GM21723 (cell line): ENCODE measurements at regions not wholly inside any gene's neighbourhood (a gene's known extent, or its start where the extent isn't known, plus 50 kb on each side); places are given as distances from the start of the nearest gene placed in this dataset.

Source experiments
- ATAC-seq: cut with Tn5 transposase; IDR thresholded peaks from one replicate; pipeline ENCODE4 v1.9.1; 2021; ENCODE audit warnings: mild to moderate bottlenecking, moderate library complexity; ENCODE audit not compliant: unreplicated experiment

DNA sequence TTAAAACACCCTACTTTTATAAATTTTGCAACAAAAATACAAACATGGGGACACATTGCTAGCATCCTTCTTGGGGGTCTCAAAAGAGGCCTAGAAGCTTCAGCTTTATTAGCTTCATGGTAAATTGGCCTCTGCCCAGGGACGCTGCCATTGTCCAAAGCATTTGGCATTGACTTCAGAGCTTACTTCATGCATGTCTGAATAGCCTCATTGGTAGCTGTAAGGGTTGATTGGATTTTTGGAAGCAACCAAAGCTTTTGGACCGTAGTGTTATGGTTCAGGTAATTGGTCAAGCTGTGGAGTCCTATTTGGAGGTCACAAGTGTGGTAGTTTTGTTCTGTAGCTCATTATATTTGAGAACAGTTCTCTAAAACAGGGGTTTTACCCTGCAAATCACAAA, 411.7 kb upstream of the SLC24A2 start:
- no peak for ATAC-seq

GRCh38 chr9:20199111-20199510, 410.3 kb upstream of the SLC24A2 start:
- ATAC-seq, result no peak

GRCh38 chr9:20197976-20198685, 409.3 kb upstream of the SLC24A2 start:
- no peak for ATAC-seq

GRCh38 chr9:20191228-20191840, 402.5 kb upstream of the SLC24A2 start:
- no peak for ATAC-seq

- ATAC-seq, result no peak
Measured at GRCh38 chr9:20189871-20190270, 401.0 kb upstream of the SLC24A2 start.

DNA sequence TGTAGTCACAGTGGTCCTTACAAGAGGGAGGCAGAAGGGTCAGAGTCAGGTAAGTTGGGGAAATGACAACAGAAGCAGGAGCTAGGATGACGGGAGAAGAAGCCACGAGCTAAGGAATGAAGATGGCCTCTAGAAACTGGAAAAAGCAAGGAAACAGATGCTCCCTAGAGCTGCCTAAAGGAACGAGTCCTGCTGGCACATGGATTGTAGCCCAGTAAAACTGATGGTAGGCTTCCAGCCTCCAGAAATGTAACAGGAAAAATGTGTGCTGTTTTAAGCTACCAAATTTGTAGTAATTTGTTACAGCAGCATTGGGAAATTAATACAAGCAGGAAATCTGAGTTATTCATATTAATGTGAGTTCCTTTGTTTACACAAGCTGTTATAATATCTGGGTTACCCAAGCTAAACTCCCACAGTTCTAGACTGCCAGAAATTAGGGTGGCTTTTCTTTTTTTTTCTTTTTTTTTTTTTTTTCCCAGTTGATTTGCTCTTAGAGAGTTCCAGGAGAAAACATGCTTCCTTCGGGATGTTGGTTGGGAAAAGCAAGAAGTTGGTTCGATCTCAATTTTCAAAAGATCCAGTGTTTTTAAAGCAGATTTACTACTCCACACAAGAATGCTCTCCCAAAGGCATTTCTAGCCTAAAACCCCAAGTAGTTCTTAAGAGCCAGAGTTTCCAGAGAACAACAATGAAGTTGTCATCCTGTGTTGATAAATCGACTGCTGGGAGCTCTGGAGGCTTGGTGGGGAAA, 400.0 kb upstream of the SLC24A2 start:
- ATAC-seq, result no peak

GRCh38 chr9:20187318-20187717, 398.5 kb upstream of the SLC24A2 start:
- no peak for ATAC-seq

DNA sequence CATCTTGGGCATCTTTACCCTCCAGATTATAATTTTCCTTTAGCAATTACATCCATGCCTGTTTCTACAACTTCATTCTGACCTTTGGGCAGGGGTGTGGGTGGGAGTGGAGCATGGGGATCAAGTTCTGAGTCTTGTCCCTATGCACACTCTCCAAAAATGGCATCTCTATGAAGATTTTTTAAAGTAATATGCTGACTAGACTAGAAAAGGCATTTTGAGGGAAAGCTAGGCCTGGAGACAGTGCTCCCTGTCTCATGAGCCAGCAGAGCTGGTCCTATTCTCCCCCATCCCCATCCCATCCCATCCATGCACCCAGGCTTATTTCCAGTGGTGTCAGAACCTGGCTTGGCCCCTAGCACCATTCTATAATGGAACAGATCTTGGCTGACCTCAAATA, 398.0 kb upstream of the SLC24A2 start:
- ATAC-seq, result no peak

GRCh38 chr9:20186231-20186630, 397.4 kb upstream of the SLC24A2 start:
- no peak for ATAC-seq

- no peak for ATAC-seq
Measured at GRCh38 chr9:20184541-20184940, 395.7 kb upstream of the SLC24A2 start.

DNA sequence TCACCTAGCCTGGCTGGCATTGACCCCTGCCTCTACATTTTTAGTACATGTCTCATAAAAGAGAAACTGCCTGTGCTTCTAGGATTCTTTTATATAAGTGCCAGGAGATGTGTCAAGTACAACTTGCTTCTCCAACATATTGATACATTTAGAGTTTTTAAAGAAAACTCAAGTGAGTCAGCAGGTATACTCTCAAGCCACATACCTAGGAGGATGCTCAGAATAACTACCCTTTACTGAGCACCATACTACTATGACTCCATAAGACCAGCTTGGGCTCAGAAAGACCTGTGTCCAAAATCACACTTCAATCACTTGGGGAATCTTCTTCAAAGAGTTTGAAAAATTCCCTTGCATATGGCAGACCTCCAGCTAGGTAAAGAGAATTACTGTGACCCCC, 389.8 kb upstream of the SLC24A2 start:
- ATAC-seq, result no peak

DNA sequence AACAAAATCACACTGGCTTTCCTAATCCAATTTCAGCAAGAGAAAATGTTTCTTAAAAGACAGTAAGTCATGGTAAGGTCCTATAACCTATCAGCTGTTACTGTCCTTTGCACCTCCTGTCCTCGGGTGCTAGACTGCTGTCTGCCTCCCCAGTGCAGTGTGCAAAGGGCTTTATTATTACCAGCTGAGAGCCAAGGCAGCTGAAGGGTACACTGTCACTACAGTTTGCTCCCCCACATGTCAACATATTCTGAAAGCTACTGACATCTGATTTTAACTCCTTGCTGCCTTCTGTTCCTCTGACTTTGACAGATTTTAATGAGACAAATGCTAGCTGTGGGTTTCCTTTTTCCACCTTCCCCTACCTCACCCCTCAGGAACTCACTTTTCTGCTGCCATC, 389.4 kb upstream of the SLC24A2 start:
- ATAC-seq, result no peak

GRCh38 chr9:20170122-20170521, 381.3 kb upstream of the SLC24A2 start:
- no peak for ATAC-seq

GRCh38 chr9:20152151-20152725, 363.4 kb upstream of the SLC24A2 start:
- ATAC-seq, result no peak

- ATAC-seq, result no peak
Measured at GRCh38 chr9:20148416-20148815, 359.6 kb upstream of the SLC24A2 start.

GRCh38 chr9:20144197-20144596, 355.4 kb upstream of the SLC24A2 start:
- ATAC-seq, result no peak

- no peak for ATAC-seq
Measured at GRCh38 chr9:20139763-20140290, 351.0 kb upstream of the SLC24A2 start.

DNA sequence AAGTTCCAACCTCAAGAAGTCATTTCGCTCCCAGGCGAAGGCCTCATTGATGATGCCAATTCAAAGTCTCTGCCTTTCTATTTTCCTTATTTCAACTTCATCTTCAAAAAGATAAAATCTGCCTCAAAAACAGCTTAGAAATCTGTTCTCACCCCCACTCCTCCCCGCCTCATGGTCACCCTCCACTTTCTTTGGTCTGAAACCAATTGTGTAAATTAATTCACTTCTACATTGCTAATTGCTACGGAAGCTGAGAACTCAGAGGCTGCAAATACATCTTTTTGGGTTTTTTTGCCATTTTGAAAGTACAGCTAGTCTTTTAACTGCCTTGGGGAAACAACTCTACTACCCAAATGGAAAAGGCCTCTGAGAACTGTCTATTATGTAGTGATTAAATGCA, 350.0 kb upstream of the SLC24A2 start:
- ATAC-seq, result no peak

GRCh38 chr9:20138116-20138515, 349.3 kb upstream of the SLC24A2 start:
- ATAC-seq, result no peak

- ATAC-seq, result no peak
Measured at GRCh38 chr9:20137425-20137824, 348.6 kb upstream of the SLC24A2 start.

GRCh38 chr9:20135119-20135697, 346.4 kb upstream of the SLC24A2 start:
- ATAC-seq, result no peak
